Stimulated activated CD8-positive, alpha-beta memory T cell treated with anti-CD3 and anti-CD28 coated beads, Interleukin-12 subunit alpha, Interleukin-12 subunit beta, amount 100 ng/mL, for 4 hours (primary cell): ENCODE measurements at regions not wholly inside any gene's neighbourhood (a gene's known extent, or its start where the extent isn't known, plus 50 kb on each side); places are given as distances from the start of the nearest gene placed in this dataset.

Source experiments
- DNase-seq: peaks from one replicate; pipeline ENCODE4 v3.0.0-alpha.2; 2020; ENCODE audit warnings: low read depth

DNA sequence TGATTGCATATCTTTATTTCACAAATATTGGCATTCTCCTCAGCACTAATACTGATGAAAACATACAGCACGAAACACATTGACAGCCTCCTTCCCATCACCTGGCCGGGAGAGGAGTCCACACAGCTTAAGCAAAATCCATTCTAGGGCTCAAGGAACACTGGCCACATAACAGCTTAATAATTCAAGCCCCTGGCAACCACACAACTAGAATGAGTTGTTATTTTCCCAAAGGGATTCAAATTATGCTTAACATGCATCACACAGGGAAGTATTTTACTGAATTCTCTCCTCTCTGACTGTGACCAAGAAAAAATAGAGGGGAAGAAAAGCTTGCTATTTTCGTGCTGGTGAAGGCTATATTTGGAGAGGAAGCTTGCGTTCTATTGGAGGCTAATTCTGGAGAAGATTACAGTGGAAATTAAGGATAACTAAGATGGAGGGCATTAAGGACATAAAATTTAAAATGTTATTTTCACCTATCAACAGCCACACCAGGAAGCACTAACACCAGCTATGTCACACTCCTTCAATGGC is 198.5 kb downstream of the ADGRG6 start:
- no peak for DNase-seq

DNA sequence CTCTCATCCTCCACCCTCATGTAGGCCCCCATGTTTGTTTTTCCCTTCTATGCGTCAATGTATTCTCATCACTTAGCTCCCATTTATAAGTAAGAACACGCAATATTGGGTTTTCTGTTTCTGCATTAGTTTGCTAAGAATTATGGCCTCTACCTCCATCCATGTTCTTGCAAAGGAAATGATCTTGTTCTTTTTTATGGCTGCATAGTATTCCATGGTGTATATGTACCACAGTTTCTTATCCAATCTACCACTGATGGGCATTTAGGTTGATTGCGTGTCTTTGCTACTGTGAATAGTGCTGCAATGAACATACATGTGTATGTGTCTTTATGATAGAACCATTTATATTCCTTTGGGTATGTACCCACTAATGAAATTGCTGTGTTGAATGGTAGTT is 200.0 kb downstream of the ADGRG6 start:
- DNase-seq = no peak

DNA sequence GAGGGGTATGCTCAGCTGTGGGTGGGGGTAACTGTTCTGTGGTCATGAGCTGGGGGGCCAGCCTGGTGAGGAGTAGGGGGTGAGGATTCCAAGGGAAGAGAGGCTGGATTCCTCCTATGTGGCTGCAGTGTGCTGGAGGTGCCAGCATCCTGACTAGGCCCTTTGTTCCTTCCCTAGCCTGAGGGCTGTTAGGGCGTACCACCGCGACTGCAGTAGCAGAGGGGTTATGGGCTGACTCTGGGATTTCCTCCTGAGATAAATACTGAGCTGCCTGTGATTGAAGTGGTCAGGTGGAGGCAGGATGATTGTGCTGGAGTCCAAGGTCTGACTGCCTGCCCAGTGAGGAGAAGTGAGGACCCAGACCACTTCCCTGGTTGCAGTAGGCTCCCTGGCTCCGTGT is 205.3 kb downstream of the ADGRG6 start:
- DNase-seq = no peak

GRCh38 chr6:142510211-142510610 is 208.4 kb downstream of the ADGRG6 start:
- no peak for DNase-seq

DNA sequence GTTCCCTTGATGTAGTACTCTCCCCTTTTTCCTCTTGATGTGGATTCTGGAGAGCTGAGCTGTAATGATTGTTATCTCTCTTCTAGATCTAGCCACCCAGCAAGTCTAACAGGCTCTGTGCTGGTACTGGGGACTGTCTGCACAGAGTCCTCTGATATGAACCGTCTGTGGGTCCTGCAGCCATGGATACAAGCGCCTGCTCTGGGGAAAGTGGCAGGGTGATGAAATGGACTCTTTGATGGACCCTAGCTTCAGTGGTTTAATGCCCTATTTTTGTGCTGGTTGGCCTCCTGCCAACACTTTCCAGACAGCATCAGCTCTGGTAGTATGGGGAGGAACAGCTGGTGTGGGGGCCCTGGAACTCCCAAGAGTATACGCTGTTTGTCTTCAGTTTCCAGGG is 216.3 kb downstream of the ADGRG6 start:
- DNase-seq = no peak

DNA sequence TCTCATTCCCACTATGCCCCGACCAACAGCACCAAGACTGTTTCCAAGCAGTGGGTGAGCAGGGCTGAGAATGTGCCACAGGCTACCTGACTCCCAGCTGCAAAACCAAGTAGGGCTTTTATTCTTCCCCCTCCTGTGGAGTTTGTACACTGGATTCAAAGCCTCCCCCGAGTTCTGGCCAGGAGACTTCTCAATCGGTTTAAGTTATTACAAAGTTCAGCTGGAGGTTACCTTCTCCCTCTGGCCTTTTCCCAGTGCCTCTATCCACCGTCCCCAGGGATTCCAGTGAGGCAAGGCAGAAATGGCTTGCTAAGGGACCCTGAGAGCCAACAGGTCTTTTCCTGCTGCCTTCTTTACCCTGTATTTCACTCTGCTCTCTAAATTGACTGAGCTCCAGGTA is 217.0 kb downstream of the ADGRG6 start:
- no peak for DNase-seq

DNA sequence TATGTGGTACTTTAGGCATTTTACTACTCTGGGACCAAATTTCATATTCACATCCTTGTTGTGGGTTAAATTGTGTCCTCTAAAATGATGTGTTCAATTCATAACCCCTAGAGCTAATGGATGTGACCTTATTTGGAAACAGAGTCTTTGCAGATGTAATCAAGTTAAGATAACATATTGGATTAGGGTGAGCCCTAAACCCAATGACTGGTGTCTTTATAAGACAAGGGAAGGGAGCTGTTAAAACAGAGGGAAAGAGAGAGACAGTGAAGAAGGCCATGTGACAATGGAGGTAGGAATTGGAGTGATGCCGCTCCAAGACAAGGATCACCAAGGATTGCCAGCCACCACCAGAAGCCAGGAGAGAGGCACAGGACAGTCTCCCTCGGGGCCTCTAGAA is 220.0 kb downstream of the ADGRG6 start:
- no peak for DNase-seq

- DNase-seq = no peak
Observed at GRCh38 chr6:142523515-142524375, 221.9 kb downstream of the ADGRG6 start.

- DNase-seq = no peak
Observed at GRCh38 chr6:142530566-142530965, 228.8 kb downstream of the ADGRG6 start.

- no peak for DNase-seq
Observed at GRCh38 chr6:142531727-142532126, 229.9 kb downstream of the ADGRG6 start.

DNA sequence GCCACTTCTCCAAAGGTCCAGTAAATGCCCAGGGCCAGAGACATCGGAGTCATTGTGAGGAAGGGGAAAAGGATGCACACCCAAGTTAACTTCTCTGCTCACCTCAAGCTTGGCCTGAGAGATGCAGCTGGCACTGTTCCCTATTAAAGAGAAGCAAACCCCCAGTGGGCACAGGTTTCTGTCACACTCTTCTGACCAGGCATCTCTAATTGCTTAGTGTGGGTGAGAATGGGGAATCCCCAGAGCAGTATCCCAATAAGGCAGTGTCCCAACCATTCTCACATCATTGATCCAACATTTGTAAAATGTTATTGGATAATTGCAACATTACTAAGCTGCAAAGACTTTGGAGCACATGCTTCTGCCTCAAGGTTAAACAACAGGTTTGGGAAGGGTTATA is 232.3 kb downstream of the ADGRG6 start:
- no peak for DNase-seq

DNA sequence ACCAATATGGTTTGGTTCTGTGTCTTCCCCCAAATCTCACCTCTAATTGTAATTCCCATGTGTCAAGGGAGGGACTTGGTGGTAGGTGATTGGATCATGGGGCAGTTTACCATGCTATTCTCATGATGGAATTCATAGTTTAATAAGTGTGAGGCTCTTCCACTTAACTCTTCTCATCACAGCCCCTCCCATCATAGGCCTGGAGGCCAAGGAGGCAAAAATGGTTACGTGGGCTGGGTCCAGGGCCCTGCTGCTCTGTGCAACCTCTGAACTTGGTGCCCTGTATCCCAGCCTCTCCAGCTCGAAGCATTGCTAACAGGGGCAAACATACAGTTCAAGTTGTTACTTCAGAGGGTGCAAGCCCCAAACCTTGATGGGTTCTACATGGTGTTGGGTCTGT is 232.7 kb downstream of the ADGRG6 start:
- no peak for DNase-seq

GRCh38 chr6:142537612-142538478 is 236.0 kb downstream of the ADGRG6 start:
- no peak for DNase-seq

DNA sequence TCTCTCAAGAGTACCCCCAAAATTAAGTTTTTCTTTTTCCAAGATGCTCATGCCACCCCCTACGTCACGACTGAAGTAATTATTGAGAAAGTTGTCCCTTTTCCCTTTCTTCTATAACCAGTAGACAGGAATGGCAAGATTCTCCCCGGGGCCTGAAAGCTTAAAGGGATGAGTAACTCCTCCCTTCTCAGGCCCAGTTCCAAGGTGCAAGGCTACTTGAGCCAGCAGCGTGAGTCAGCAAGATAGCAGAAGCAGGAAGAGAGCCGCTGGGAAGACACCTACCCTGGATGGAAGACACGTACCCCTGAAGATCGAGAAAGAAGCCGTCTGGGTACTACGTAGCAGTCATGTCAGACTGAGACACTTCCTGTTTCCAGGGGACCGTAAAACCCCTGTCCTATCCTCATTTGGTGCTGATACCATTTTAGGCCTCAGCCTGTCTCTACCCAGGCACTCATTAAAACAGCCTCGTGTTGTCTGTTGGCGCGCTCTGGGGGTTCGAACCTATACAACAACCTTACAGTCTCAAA is 241.0 kb downstream of the ADGRG6 start:
- DNase-seq = no peak

GRCh38 chr6:142543606-142544005 is 241.8 kb downstream of the ADGRG6 start:
- no peak for DNase-seq

DNA sequence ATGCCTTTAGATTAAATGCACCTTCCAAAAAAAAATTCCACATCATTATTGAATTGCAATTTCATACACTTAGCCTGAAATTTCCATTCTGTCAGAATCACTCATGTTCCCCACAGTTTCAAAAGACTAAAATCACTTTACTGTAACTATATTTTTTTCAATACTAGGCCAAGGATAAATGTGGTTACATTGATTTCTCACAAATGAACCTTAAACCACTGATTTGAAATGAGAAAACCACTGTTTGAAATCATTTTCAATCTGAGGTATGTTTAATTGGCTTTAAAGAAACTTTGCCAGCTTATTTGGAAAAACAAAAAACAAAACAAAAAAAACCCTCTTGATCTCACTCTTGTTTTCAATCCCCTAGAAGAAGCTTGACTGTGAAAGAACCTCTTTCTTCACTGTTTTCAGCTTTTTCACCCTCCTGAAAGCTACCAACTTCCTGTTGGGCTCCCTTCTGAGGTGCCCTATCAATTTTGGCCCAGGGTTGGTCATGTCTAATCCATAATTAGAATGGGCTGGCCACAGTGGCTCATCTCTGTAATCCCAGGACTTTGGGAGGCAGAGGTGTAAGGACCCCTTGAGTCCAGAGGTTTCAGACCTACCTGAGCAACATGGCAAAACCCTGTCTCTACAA is 242.5 kb downstream of the ADGRG6 start:
- no peak for DNase-seq

- DNase-seq = no peak
Observed at GRCh38 chr6:142545147-142545546, 243.3 kb downstream of the ADGRG6 start.

GRCh38 chr6:142548566-142548965 is 246.8 kb downstream of the ADGRG6 start:
- no peak for DNase-seq

GRCh38 chr6:142550310-142551063 is 248.7 kb downstream of the ADGRG6 start:
- DNase-seq = no peak

DNA sequence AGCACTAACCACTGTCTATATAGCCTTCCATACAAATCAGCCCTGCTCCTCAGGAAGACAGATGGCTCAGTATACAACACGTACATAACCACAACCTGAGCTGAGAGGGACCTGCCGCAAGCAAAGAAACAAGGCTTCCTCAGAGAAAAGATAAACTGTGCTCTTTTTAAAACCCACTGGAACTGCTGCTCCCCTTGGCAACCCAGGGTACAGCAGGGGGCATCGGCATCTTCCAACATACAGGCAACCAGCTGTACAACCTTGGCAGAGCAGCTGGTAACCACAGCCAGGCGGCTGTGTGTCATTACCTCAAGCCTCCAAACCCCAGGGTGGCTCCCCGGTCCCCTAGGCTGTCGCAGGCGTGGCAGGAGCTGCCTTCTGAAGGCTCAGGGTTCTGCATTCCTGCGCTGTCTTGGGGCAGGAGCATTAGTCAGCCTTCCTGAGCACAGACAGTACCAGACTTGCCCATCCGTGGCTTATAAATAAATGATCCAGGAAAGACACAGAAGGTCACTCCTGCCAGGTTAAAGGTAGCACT is 249.5 kb downstream of the ADGRG6 start:
- DNase-seq = peak; percentile 20

GRCh38 chr6:142558786-142559185 is 257.0 kb downstream of the ADGRG6 start:
- DNase-seq = no peak
